PFSK-1 (cell line): ENCODE measurements at regions not wholly inside any gene's neighbourhood (a gene's known extent, or its start where the extent isn't known, plus 50 kb on each side); places are given as distances from the start of the nearest gene placed in this dataset.

Experiments
- FOXP2 ChIP-seq: optimal IDR thresholded peaks from 2 replicates; pipeline ENCODE3; 2011; ENCODE audit warnings: borderline replicate concordance, control low read depth, inconsistent platforms; ENCODE audit not compliant: insufficient read depth; ENCODE audit errors: extremely low read length, extremely low read depth
- POLR2AphosphoS5 ChIP-seq: IDR thresholded peaks from 2 replicates; pipeline ENCODE4 v1.6.1; 2012; ENCODE audit warnings: low read depth, mild to moderate bottlenecking, control low read depth, low read length, moderate library complexity
- SIN3A ChIP-seq: IDR thresholded peaks from 2 replicates; pipeline ENCODE4 v1.6.1; 2012; ENCODE audit warnings: mild to moderate bottlenecking, low read length, moderate library complexity, borderline replicate concordance; ENCODE audit not compliant: insufficient read depth
- TAF1 ChIP-seq: IDR thresholded peaks from 2 replicates; pipeline ENCODE4 v1.6.1; 2012; ENCODE audit warnings: low read length, control low read depth, borderline replicate concordance; ENCODE audit not compliant: insufficient read depth
- TF ChIP-seq, protein P1 (sequence below), 2 experiments: IDR thresholded peaks; 2 replicates each; pipeline versions ENCODE4 v1.6.1 to v1.8.0; 2011 to 2012; ENCODE audit warnings: low read depth in 2 of 2, low read length in 2 of 2, control low read depth in 1 of 2, inconsistent platforms in 1 of 2, mild to moderate bottlenecking in 1 of 2, moderate library complexity in 1 of 2; ENCODE audit not compliant: insufficient read depth in 1 of 2

GRCh38 chr13:87923753-87924152 is 252.6 kb downstream of the SLITRK5 start:
- TF ChIP-seq FOXP2 (no peak), POLR2AphosphoS5 (no peak), SIN3A (no peak), TAF1 (no peak)
- TF ChIP-seq, protein P1, sequence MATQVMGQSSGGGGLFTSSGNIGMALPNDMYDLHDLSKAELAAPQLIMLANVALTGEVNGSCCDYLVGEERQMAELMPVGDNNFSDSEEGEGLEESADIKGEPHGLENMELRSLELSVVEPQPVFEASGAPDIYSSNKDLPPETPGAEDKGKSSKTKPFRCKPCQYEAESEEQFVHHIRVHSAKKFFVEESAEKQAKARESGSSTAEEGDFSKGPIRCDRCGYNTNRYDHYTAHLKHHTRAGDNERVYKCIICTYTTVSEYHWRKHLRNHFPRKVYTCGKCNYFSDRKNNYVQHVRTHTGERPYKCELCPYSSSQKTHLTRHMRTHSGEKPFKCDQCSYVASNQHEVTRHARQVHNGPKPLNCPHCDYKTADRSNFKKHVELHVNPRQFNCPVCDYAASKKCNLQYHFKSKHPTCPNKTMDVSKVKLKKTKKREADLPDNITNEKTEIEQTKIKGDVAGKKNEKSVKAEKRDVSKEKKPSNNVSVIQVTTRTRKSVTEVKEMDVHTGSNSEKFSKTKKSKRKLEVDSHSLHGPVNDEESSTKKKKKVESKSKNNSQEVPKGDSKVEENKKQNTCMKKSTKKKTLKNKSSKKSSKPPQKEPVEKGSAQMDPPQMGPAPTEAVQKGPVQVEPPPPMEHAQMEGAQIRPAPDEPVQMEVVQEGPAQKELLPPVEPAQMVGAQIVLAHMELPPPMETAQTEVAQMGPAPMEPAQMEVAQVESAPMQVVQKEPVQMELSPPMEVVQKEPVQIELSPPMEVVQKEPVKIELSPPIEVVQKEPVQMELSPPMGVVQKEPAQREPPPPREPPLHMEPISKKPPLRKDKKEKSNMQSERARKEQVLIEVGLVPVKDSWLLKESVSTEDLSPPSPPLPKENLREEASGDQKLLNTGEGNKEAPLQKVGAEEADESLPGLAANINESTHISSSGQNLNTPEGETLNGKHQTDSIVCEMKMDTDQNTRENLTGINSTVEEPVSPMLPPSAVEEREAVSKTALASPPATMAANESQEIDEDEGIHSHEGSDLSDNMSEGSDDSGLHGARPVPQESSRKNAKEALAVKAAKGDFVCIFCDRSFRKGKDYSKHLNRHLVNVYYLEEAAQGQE (IDR thresholded peaks at IDR 0.05; ENCODE audit: insufficient read depth in 1 of 2, low read depth in 2 of 2, low read length in 2 of 2) = no peak

- TF ChIP-seq, protein P1 (IDR thresholded peaks at IDR 0.05; ENCODE audit: insufficient read depth in 1 of 2, low read depth in 2 of 2, low read length in 2 of 2) = no peak
- TF ChIP-seq TAF1 (no peak), SIN3A (no peak), POLR2AphosphoS5 (no peak), FOXP2 (no peak)
These were observed 253.8 kb downstream of the SLITRK5 start for GRCh38 chr13:87925006-87925405.

DNA sequence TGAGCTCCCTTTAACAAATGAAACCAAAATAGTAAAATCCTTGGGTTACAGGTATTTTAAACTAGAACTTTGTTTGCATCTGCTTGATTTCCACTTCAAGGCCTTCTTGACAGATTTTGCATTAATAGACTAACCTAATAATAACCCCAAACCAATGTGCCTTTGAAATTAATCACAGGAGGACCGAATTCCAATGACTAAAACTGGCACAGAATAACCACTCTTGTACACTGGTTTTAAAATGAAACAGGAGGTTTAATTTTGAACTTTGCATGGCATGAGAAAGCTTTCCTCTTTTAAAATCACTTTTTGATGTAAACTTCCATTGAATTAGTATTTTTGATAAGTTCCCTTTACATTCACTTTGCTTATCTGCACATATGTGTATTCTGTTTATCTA is 269.6 kb downstream of the SLITRK5 start:
- no peak for TF ChIP-seq SIN3A
- no peak for TF ChIP-seq POLR2AphosphoS5
- no peak for TF ChIP-seq FOXP2
- TF ChIP-seq, protein P1 (IDR thresholded peaks at IDR 0.05; ENCODE audit: insufficient read depth in 1 of 2, low read depth in 2 of 2, low read length in 2 of 2) = no peak

DNA sequence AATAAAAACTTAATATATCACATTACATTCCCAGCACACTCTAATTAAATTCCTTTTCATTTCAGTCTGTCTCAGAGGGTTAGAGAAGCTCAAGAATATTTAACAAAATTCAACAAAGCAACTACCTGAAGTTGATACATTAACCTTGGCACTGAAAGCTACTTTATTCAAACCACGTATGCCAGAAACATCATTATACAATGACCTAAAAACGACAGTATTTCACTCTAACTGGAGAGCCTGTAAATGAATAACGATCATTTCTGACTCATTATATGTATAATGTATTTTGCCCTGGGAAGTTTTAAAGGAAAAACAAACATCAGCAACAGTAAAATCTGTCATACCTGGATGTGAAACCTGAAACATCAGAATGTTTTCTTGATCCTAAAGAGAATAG is 270.1 kb downstream of the SLITRK5 start:
- TF ChIP-seq POLR2AphosphoS5 = no peak
- TF ChIP-seq FOXP2 = no peak
- TF ChIP-seq SIN3A = no peak
- TF ChIP-seq, protein P1 (IDR thresholded peaks at IDR 0.05; ENCODE audit: insufficient read depth in 1 of 2, low read depth in 2 of 2, low read length in 2 of 2) = no peak
- no peak for TF ChIP-seq TAF1

DNA sequence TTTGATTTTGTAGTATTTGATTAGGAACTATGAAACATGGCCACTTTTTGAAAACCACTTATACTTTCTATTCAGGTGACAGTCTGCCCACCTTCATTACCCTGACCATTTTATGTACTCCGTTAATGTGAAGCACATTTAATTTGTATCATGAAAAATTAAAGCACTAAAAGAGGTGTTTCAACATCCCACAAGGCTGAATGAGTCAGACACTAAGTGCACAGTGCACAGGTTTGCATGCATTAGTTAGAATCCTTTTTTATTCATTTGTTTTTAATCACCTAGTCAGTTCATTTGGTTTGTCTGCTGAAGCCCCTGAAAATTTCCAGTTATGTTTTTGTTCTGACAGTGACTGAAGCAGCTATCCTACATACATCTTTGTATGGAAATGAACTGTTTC is 271.0 kb downstream of the SLITRK5 start:
- TF ChIP-seq FOXP2 (no peak), TAF1 (no peak), SIN3A (no peak), POLR2AphosphoS5 (no peak)
- TF ChIP-seq, protein P1 (IDR thresholded peaks at IDR 0.05; ENCODE audit: insufficient read depth in 1 of 2, low read depth in 2 of 2, low read length in 2 of 2) = no peak
